ENCODE measurements at regions not wholly inside any gene's neighbourhood (a gene's known extent, or its start where the extent isn't known, plus 50 kb on each side); places are given as distances from the start of the nearest gene placed in this dataset.

DNA sequence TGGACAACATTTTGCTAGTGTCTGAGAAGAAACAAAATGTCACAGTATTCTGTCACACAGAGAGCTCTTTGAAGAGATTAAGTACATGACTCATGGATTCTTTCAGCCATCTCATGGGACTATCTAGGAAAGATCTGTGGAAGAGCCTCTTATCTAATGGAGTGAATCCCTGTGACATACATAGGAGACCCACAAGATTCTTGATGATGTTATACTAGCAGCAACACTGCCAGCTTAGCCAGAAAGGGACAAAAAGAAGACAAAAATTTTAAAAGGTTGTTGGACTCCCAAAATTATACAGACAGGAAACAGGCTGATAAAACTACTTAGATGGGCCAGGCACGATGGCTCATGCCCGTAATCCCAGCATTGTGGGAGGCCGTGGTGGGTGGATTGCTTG lies 143.3 kb upstream of the MGAT5 start:
- TF ChIP-seq, protein P1, sequence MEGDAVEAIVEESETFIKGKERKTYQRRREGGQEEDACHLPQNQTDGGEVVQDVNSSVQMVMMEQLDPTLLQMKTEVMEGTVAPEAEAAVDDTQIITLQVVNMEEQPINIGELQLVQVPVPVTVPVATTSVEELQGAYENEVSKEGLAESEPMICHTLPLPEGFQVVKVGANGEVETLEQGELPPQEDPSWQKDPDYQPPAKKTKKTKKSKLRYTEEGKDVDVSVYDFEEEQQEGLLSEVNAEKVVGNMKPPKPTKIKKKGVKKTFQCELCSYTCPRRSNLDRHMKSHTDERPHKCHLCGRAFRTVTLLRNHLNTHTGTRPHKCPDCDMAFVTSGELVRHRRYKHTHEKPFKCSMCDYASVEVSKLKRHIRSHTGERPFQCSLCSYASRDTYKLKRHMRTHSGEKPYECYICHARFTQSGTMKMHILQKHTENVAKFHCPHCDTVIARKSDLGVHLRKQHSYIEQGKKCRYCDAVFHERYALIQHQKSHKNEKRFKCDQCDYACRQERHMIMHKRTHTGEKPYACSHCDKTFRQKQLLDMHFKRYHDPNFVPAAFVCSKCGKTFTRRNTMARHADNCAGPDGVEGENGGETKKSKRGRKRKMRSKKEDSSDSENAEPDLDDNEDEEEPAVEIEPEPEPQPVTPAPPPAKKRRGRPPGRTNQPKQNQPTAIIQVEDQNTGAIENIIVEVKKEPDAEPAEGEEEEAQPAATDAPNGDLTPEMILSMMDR (IDR thresholded peaks at IDR 0.05; ENCODE audit: low read depth, low read length, poor library complexity, severe bottlenecking) = no peak
- TF ChIP-seq EZH2phosphoT487 (IDR thresholded peaks at IDR 0.05; ENCODE audit: borderline replicate concordance, low read length) = no peak

Data from DOHH2 (cell line).